T-helper 2 cell treated with Interferon-gamma antibody and Interleukin-4, amounts not matched to agents 100 ng/mL and 5 ng/mL, for 36 hours (primary cell): ENCODE measurements at regions not wholly inside any gene's neighbourhood (a gene's known extent, or its start where the extent isn't known, plus 50 kb on each side); places are given as distances from the start of the nearest gene placed in this dataset.

Experiments
- intact Hi-C: fragments of 100-400 bp; cut with micrococcal nuclease; formaldehyde crosslinking; loops from one replicate; pipeline ENCODE4 v1.15.1; 2023

GRCh38 chr4:83725336-83726085 is 189.6 kb downstream of the GPAT3 start:
- intact Hi-C loops, result no loop called here

- intact Hi-C loops, result no loop called here
Measured at GRCh38 chr4:83724485-83725335, 188.8 kb downstream of the GPAT3 start.

- intact Hi-C loops, result no loop called here
Measured at GRCh38 chr4:83723609-83724008, 187.7 kb downstream of the GPAT3 start.

GRCh38 chr4:83722730-83723269 is 186.9 kb downstream of the GPAT3 start:
- intact Hi-C loops, result no loop called here

GRCh38 chr4:83716874-83717273 is 181.0 kb downstream of the GPAT3 start:
- intact Hi-C loops, result no loop called here

GRCh38 chr4:83712890-83713289 is 177.0 kb downstream of the GPAT3 start:
- intact Hi-C loops, result no loop called here

GRCh38 chr4:83709627-83710026 is 173.7 kb downstream of the GPAT3 start:
- intact Hi-C loops, result no loop called here

GRCh38 chr4:83708500-83709175 is 172.7 kb downstream of the GPAT3 start:
- intact Hi-C loops, result no loop called here

- intact Hi-C loops, result no loop called here
Measured at GRCh38 chr4:83704786-83705185, 168.9 kb downstream of the GPAT3 start.

- intact Hi-C loops, result no loop called here
Measured at GRCh38 chr4:83703752-83704151, 167.8 kb downstream of the GPAT3 start.

- intact Hi-C loops, result no loop called here
Measured at GRCh38 chr4:83701041-83701440, 165.1 kb downstream of the GPAT3 start.

GRCh38 chr4:83699358-83699757 is 163.4 kb downstream of the GPAT3 start:
- intact Hi-C loops, result no loop called here

GRCh38 chr4:83692028-83692427 is 156.1 kb downstream of the GPAT3 start:
- intact Hi-C loops, result no loop called here

- intact Hi-C loops, result no loop called here
Measured at GRCh38 chr4:83686166-83686565, 150.3 kb downstream of the GPAT3 start.

- intact Hi-C loops, result no loop called here
Measured at GRCh38 chr4:83679692-83680091, 143.8 kb downstream of the GPAT3 start.

- intact Hi-C loops, result no loop called here
Measured at GRCh38 chr4:83679254-83679653, 143.3 kb downstream of the GPAT3 start.

- intact Hi-C loops, result no loop called here
Measured at GRCh38 chr4:83677656-83678055, 141.7 kb downstream of the GPAT3 start.

GRCh38 chr4:83664741-83665140 is 128.8 kb downstream of the GPAT3 start:
- intact Hi-C loops, result no loop called here

GRCh38 chr4:83664071-83664470 is 128.2 kb downstream of the GPAT3 start:
- intact Hi-C loops, result no loop called here

GRCh38 chr4:83662204-83662603 is 126.3 kb downstream of the GPAT3 start:
- intact Hi-C loops, result no loop called here

GRCh38 chr4:83661359-83661758 is 125.5 kb downstream of the GPAT3 start:
- intact Hi-C loops, result no loop called here

- intact Hi-C loops, result no loop called here
Measured at GRCh38 chr4:83660578-83660977, 124.7 kb downstream of the GPAT3 start.
